HG03460 (cell line): ENCODE measurements at regions not wholly inside any gene's neighbourhood (a gene's known extent, or its start where the extent isn't known, plus 50 kb on each side); places are given as distances from the start of the nearest gene placed in this dataset.
A peak's percentile ranks its signal among the peaks of the same experiment; 100 is the strongest.
"Not testable (repeated sequence)": the region's sequence is repeated elsewhere in the genome, so short reads cannot be mapped to it uniquely, and the experiment has no call there.

Source experiments
- ATAC-seq: cut with Tn5 transposase; IDR thresholded peaks from one replicate; pipeline ENCODE4 v1.9.1; 2021; ENCODE audit not compliant: unreplicated experiment

GRCh38 chr5:87183896-87184295 lies 83.8 kb upstream of the RASA1 start:
- no peak for ATAC-seq

GRCh38 chr5:87184605-87185004 lies 83.1 kb upstream of the RASA1 start:
- no peak for ATAC-seq

- ATAC-seq, result no peak
Measured at GRCh38 chr5:87185838-87186237, 81.8 kb upstream of the RASA1 start.

GRCh38 chr5:87188391-87188790 lies 79.3 kb upstream of the RASA1 start:
- ATAC-seq, result no peak

- ATAC-seq, result no peak
Measured at GRCh38 chr5:87190041-87190440, 77.6 kb upstream of the RASA1 start.

- ATAC-seq, result no peak
Measured at GRCh38 chr5:87190687-87191086, 77.0 kb upstream of the RASA1 start.

- ATAC-seq, result no peak
Measured at GRCh38 chr5:87191645-87192044, 76.0 kb upstream of the RASA1 start.

- ATAC-seq, result peak; percentile 43
Measured at GRCh38 chr5:87195104-87195591, 72.5 kb upstream of the RASA1 start.

GRCh38 chr5:87195616-87196015 lies 72.1 kb upstream of the RASA1 start:
- ATAC-seq, result no peak

GRCh38 chr5:87198010-87198409 lies 69.7 kb upstream of the RASA1 start:
- no peak for ATAC-seq

GRCh38 chr5:87199246-87199645 lies 68.4 kb upstream of the RASA1 start:
- ATAC-seq, result not testable (repeated sequence)

GRCh38 chr5:87199704-87200103 lies 68.0 kb upstream of the RASA1 start:
- not testable (repeated sequence) for ATAC-seq

- ATAC-seq, result no peak
Measured at GRCh38 chr5:87210076-87210475, 57.6 kb upstream of the RASA1 start.

- no peak for ATAC-seq
Measured at GRCh38 chr5:87210743-87211142, 56.9 kb upstream of the RASA1 start.

- ATAC-seq, result no peak
Measured at GRCh38 chr5:87211676-87212075, 56.0 kb upstream of the RASA1 start.

GRCh38 chr5:87212183-87212582 lies 55.5 kb upstream of the RASA1 start:
- ATAC-seq, result not testable (repeated sequence)

- not testable (repeated sequence) for ATAC-seq
Measured at GRCh38 chr5:87217480-87217879, 50.2 kb upstream of the RASA1 start.
